ENCODE measurements at regions not wholly inside any gene's neighbourhood (a gene's known extent, or its start where the extent isn't known, plus 50 kb on each side); places are given as distances from the start of the nearest gene placed in this dataset.
A peak's percentile ranks its signal among the peaks of the same experiment; 100 is the strongest.
"Not testable (repeated sequence)": the region's sequence is repeated elsewhere in the genome, so short reads cannot be mapped to it uniquely, and the experiment has no call there.

DNA sequence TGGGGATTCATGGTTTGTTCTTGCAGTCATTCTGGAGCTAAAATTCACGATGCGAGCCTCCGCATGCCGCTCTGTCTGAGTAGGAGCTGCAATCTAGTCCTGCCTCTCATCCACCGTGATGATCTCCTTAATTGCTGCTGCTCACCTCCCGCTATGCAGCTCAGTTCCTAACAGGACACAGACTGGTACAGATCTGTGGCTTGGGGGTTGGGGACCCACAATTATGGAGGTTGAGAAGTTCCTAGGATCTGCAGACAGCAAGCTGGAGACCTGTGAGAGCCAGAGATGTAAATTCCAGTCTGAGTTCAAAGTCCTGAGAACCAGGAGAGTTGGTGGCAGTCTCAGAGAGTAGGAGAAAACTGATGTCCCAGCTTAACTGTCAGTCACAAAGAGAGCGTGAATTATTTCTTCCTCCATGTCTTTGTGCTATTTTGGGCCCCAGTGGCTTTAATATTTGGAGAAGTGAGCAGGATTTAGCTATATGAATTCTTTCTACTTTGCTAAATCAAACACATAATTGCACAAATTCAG, 378.7 kb upstream of the MAN1A1 start:
- no peak for DNase-seq (ENCODE audit: low spot score)

DNA sequence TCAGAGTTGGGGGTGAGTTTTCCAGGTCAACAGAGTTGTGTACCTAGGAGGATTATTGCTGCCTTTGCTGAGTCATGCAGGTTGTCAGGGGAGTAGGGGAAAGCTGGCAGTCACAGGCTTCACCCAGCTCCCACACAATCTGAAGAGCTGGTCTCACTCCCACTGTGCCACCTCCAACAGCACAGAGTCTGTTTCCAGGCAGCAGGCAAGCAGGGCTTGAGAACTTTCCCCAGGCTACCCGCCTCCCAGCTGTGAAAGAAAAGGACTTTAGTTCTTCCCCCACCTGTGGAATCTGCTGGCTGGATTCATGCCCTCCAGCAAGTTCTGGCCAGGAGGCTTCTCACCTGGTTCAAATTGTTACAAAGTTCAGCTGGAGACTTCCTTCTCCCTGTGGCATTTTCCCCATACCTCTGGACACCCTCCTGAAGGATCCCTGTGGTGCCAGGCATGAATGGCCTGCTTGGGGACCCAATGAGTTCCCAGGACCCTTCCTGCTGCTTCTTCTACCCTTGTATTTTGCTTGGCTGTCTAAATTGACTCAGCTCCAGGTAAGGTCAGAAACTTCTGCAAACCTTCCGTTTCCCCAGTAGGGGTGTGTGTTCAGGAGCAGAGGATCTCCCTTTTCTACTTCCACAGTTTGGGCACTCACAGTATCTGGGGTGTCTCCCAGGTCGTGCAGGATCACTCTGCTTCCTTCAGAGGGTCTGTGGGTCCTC, 378.1 kb upstream of the MAN1A1 start:
- no peak for DNase-seq (ENCODE audit: low spot score)

DNA sequence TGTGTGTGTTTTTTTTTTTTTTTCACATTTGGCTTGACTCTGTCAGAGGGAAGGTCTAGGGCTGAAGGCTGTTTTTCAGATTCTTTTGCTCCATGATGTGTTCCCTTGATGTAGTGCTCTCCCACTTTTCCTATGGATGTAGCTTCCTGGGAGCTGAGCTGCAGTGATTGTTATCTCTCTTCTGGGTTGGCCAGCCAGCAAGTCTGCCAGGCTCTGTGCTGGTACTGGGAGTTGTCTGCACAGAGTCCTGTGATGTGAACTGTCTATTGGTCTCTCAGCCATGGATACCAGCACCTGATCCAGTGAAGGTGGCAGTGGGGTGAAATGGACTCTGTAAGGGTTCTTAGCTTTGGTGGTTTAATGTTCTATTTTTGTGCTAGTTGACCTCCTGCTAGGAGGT, 377.4 kb upstream of the MAN1A1 start:
- not testable (repeated sequence) for DNase-seq (ENCODE audit: low spot score)

DNA sequence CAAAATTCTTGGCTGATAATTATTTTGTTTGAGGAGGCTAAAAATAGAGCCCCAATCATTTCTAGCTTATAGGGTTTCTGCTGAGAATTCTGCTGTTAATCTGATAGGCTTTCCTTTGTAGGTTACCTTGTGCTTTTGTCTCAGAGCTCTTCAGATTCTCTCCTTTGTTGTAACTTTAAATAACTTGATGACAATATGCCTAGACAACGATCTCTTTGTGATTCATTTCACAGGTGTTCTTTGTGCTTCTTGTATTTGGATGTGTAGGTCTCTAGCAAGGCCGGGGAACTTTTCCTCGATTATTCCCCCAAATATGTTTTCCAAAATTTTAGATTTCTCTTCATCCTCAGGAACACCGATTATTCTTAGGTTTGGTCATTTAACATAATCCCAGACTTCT, 376.5 kb upstream of the MAN1A1 start:
- no peak for DNase-seq (ENCODE audit: low spot score)

DNA sequence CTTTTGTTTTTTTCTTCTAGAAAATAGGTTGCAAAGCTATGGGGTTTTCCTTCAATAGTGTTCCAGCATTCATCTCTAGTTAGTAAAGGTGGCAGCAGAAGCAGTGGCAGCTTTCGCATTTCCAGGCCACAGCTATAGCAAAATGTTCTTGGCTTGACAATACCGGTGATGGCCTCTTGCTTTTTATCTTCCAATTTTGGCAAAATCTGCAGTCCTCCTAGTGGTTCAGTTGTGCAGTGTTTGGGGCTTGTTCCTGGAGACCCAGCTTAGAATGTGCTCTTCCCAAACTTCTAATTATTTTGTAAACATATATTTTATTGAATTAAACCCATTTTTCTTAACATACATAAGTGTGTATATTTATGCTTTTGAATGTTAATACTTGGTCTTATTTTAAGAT, 370.6 kb upstream of the MAN1A1 start:
- no peak for DNase-seq (ENCODE audit: low spot score)

DNA sequence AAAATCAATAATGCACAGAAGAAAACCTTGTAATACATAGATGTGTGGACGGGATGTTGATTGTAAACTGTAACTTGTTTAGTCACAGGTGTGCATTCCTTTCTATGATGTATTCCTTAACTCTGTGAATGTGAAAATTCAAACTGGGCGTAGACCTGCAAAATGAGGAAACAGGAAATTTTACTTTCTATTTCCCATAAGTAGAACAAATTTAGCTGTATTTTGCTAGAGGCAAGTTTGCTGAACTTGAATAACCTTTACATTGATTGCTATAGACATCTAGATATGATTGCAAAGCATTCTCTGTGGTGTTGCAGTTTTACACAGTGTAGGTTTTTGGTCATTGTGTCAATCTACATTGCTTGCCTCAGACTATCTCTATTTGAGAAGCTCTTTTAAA, 368.4 kb upstream of the MAN1A1 start:
- DNase-seq (ENCODE audit: low spot score) = no peak

DNA sequence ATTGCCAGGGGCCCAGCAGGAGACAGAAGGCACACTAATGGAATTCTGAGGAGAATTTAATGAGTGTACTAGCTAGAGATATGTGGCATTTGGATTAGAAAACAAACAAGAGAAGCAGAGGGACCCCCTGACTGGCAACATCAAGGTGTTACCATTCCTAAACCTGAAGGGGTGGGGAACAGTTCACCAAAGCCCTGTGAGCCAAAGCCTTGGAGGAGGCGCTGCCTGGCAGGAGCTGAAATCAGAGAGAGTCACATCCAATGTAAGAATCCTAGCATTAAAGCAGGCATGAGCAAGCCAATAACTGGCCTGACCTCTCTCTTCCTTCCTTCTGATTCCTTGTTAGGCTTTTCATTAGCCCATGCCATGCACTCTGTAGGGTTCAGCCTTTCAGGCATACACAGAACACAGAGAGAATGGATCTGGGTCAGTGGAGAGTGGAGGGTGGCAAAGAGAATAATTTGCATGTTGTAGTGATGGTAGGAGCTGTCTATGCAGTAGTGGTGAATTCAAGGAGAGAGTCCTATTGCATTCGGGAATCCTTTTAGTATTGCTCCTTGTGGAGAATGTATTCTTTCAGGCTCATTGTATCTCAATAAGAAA, 367.2 kb upstream of the MAN1A1 start:
- no peak for DNase-seq (ENCODE audit: low spot score)

DNA sequence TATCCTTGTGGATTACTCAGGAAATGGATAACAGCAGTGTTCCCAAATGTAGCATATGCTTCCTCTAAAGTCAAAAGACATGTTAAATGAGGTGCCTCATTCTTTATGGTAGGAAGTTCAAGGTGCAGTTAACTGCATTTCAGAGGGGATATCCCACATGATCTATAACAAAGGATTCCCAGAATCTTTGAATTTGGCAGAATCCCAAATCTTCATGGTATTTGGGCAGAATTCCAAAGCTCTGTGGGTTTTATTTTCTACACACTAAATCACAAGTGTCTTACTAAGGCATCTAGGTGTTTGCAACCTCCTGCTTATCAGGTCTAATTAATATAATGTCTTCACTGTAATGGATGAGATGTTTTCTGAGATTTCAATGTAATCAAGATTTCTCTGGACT, 364.3 kb upstream of the MAN1A1 start:
- DNase-seq (ENCODE audit: low spot score) = no peak

DNA sequence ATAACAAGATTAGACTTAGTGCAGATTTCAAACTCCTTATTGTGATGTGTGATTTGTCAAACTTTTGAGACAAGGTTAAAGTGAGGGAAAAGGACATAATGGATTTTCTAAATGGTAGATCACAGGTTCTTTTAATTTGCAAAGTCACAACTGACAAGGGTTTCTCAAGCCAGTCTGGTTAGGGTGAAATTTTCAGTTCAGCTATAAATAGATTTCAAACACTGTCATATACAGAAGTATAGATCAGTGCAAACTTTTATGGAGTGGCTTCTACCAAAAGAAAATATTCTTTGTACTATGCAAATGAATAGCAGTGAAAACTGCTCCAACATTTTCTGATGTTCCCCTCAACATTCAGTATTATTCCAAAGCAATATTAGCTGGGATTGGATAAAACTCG, 337.1 kb upstream of the MAN1A1 start:
- no peak for DNase-seq (ENCODE audit: low spot score)

DNA sequence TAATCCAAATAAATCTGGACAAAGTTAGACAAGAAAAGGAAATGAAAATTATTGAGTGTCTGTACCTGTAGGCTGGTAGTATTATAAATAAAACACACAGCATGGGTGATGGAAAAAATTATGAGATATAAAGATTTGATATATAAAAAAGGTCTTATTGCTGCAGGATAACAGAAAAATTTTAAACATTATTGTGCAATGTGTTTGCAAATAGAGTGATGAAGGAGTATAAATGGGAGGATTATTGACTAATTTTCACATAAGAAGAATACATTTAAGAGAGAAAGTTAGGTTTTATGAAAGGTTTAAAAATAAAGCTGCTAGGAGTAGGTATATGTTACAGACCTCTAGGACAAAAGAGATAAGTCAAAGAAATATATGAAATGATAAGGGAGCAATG, 336.7 kb upstream of the MAN1A1 start:
- DNase-seq (ENCODE audit: low spot score) = no peak

DNA sequence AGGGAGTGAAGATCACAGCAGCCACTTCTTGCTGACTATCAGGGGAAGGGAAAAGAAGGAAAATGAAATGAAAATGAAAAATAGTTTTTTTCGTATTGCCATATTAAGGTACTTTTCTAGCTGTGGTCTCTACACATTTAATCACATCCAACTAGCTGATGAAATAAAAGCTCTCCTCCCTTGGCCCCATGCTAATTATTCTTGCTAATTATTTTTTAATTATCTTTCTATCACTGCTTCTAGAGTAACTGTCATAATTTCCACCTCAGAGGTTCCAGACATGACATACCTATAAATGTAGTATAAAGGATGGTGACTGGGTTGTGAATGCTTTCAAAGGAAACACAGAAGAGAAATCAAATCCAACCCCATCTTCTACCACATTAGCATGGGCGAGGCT, 334.1 kb upstream of the MAN1A1 start:
- no peak for DNase-seq (ENCODE audit: low spot score)

DNA sequence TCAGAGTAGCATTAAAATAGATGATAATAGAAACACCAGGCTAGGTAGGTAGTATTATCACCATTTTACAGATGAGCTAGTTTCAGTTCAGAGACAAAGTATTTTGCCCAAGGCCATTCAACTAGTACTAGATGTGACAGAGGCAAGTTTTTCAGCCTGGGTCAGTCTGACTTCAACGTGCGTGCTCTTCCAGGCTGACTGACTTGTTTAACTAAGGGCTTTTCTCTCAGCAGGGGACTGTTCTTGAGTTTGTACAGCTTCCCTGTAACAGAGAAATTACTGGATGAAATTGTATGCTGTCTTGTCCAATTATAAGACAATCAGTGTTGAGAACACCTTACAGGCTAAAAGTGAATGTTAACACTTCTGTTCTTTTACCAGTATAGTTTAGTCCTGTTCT, 333.5 kb upstream of the MAN1A1 start:
- no peak for DNase-seq (ENCODE audit: low spot score)

DNA sequence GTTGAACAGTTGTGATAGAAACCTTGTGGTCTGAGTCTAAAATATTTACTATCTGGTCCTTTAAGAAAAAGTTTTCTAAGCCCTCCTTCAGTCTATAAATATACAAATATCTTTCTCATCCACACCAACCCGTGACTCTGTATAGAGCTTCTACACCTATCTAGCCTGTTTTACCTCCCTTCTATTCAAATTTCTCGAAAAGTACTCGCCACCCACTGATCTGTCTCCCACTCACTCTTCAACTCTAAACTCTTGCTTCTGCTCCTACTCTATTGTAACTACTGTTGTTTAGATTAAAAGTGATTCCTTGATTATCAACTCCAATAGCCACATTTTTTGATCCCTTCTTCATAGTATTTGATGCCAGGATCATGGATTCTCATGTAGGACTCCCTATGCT, 329.4 kb upstream of the MAN1A1 start:
- DNase-seq (ENCODE audit: low spot score) = no peak

DNA sequence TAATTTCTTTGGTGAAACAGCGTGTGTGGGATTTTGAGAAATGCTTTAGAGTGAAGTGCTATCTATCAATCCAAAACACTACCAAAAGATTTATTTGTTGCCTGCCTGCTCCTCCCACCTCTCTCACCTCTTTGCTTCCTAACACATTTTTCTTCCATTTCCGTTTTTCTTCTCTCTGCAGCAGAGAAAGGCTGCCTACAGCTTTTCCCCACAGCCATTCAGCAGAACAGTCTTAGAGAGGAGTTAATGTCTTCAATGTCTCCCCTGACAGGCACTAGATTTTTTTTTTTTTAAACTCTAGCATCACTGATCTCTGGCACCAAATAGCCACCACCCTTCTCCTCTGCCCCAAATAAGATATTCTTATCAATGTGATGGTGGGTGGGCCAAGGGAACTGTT, 327.8 kb upstream of the MAN1A1 start:
- DNase-seq (ENCODE audit: low spot score) = no peak

DNA sequence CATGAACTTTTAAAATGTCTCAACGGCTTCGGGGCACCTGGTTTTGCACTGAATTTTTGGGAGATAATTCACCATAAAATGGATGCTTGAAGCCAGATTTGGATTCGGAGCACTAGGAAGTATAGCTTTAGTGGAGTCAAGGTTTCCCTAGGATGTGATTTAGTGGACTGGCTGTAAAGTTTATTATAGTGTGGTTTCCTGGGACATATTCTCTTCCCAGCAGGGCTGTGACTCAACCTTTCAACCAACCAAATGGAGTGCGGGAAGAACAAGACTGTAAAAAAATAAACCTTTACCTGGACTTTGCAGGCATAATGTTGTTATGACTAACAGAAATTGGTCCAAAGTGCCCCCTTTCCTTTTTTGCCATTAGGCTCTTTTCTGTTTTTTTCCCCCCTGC, 327.4 kb upstream of the MAN1A1 start:
- peak; percentile 26 for DNase-seq (ENCODE audit: low spot score)

DNA sequence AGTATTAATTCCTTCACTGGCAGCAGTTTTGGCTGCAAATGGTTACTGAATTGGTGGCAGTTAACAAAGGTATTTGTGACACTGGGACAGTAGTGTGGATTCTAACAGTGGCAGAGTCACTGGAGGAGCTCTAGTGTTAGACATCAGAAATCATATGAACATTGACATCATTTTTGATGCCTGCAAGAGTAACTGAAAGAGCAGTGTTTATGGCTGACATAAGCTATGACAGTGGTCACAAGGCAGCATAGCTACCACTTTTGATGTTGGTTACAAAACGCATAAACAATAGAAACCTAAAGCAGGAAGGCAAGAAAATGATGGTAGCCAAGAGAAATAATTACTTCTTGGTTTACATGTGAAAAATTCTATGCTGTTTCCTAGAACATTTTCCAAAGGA, 326.7 kb upstream of the MAN1A1 start:
- DNase-seq (ENCODE audit: low spot score) = peak; percentile 3

DNA sequence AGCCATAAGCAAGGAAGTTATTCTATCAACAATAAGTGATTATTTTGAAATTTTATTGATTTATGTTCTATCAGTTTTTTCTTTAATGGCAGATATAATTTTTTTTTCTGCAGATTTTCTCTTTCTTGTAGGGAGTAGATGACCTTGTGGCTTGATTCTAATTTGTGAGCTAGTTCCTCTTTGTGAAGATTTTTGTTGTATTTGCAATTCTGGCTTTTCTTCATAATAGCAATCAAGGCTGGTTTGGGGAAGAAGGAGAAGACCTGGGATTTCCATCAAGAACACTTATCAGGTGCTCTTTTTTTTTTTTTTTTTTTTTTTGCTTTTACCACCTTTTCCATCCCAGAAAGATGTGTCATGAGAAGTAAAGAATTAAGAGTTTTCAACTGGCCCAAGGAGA, 324.2 kb upstream of the MAN1A1 start:
- DNase-seq (ENCODE audit: low spot score) = no peak

DNA sequence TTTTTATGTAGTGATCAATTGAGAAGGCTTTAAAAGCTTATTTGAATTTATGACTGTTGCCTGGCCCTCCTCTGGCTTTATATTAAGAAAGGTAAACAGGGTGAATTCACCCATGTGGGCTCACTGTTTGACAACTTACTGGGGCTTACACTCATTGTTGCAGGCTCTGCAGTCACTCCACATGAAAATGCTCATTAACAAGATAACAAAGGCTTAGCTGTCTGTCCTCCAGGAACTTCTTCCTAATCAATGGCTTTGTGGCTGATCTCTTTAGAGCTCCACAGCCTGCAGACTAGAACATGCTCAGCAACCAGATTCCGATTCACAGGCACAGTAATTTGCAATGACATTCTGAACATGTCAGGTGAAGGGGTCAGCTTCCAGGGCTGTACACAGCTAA, 323.2 kb upstream of the MAN1A1 start:
- no peak for DNase-seq (ENCODE audit: low spot score)

DNA sequence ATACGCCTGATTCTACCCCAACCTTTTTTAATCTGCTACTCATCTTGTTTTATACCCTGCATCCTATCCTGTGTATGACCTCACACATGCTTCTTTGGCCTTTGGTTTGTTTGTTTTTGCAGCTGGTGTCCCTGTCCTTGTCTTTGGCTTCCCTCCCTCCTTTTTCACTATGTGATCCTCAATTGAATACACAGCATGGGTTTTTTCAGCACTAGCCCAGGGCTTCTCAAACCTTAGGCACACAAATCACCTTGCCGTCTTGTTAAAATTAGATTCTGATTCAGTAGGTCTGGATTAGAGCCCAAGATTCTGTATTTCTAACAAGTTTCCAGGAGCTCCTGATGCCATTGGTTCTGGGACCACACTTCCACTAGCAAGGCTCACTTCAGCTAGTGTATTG, 321.5 kb upstream of the MAN1A1 start:
- DNase-seq (ENCODE audit: low spot score) = no peak

DNA sequence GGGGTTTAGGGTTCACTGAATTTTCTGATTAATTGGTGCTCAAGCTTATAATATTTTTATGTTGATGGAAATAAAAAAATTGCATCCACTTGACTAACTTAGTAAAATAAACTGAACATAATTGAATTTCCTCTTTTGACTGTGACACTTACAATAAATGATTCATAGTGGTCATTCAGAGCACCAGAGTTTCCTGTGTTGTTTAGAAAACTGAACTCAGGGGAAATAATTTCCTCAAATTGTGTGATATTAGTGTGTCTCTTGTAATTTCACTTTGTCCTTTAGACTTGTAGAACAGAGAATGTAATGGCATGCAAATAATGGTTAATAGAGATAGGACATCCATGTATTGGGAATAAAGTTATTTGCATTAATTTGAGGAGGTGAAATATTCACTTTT, 319.7 kb upstream of the MAN1A1 start:
- no peak for DNase-seq (ENCODE audit: low spot score)

DNA sequence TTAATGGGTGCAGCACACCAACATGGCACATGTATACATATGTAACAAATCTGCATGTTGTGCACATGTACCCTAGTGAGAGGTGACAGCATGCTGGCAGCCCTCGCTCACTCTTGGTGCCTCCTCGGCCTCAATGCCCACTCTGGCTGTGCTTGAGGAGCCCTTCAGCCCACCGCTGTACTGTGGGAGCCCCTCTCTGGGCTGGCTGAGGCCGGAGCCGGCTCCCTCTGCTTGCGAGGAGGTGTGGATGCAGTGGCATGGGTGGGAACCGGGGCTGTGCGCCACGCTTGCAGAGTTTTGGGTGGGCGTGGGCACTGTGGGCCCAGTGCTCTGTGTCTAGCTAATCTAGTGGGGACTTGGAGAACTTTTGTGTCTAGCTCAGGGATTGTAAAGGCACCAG, 315.9 kb upstream of the MAN1A1 start:
- not testable (repeated sequence) for DNase-seq (ENCODE audit: low spot score)

DNA sequence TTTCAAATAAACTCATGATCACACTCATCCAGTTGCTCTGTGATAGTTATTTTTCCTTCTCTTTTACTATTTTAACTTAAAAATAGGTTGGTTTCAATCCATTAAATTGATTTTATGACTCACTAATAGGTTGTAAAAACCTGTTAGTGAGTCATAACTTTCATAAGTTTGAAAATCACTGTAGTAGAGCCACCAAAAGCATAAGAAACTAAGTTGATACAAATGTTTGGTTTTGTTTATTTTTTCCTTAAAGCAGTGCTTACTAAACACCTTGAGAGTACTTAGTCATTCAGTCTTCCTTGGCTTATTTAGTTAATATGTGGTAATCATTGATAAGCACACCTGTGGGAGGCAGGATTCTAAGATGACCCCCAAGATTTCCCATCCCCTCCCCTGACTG, 312.1 kb upstream of the MAN1A1 start:
- no peak for DNase-seq (ENCODE audit: low spot score)

DNA sequence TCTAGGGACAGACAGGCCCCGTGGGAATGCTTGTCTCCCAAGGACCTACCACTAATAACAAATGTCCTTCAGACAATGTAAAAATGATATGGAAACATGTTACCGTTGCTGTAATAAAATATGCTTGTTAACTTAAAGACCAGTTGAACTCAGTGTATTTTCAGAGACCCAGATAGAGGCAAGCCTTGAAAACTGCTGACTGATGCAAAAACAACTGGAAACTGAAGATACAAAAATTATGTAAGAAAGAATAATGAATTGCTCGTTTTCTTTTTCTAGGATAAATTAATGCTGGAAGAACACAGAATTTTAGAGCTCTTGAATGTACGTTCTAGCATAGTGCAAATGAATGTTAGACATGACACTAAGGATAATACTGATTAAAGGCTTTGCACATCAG, 311.5 kb upstream of the MAN1A1 start:
- no peak for DNase-seq (ENCODE audit: low spot score)

DNA sequence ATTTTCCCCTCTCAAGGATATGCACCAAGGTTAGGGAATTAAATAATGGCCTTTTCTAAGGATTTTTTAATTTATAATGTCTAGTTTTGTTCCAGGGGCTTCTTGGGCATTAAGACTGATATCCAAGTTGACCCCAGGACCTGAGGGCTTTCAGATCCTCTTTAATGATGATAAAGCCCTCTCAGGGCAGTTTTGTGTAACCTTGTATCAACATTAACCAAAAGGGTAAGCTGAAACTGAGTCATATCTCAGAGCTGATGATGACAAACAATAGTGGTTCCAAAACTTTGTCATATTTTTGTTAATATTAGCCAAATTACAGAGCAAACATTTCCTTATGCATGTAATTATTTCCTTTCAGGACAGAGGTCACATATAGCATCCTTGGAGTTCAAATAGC, 309.4 kb upstream of the MAN1A1 start:
- no peak for DNase-seq (ENCODE audit: low spot score)

Data from H4 (cell line).